ENCODE measurements at regions not wholly inside any gene's neighbourhood (a gene's known extent, or its start where the extent isn't known, plus 50 kb on each side); places are given as distances from the start of the nearest gene placed in this dataset.

DNA sequence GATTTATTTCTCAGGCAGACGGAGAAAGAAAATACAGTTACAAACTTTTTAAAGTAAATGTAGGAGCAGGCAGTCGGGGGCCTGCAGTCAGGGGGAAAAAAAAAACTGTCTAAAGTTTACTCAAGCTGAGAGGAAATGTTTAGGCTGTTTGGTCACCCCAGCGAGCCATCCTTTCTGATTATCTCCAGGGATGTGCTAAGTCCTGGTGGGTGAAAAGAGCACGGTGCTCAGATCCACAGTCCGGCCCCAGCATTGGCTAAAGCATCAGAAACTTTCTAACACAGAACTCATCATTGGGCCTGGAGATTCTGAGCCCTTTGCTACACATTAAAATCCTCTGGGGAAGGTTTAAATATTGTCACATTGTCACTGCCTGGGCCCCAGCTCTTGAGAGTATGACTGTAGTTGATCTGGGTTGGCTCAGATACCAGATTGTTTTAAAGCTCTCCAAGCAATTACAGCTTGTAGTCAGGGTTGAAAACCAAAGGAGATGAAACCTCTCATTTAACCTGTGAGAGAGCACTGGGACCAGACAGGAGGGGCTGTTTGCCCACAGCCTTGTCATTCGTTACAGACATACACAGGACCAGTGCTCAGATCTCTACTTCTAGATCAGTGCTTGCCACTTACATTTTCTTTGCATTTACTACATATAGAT, 131.1 kb upstream of the HTR2A start:
- TF ChIP-seq CTCF (IDR thresholded peaks at IDR 0.05): no peak
- no peak for TF ChIP-seq POLR2A (IDR thresholded peaks at IDR 0.05; ENCODE audit: low read depth)

Measured in esophagus muscularis mucosa (tissue), 3 donors.